Aorta (tissue), 5 donors: ENCODE measurements at regions not wholly inside any gene's neighbourhood (a gene's known extent, or its start where the extent isn't known, plus 50 kb on each side); places are given as distances from the start of the nearest gene placed in this dataset.

Experiments
- ATAC-seq: fragments of 200-7000 bp; cut with Tn5 transposase; one replicate; pipeline ENCODE4 v1.9.1; 2022; ENCODE audit warnings: moderate library complexity; ENCODE audit not compliant: low FRiP score
- DNase-seq, 2 donors: peaks; one replicate each; pipeline ENCODE4 v3.0.0-alpha.2; 2020
- H3K27ac ChIP-seq, 2 donors: one replicate each; pipeline ENCODE4 v1.5.1; 2013; ENCODE audit warnings: low read length in 2 of 2, mild to moderate bottlenecking in 2 of 2, moderate library complexity in 2 of 2, control low read depth in 1 of 2, inconsistent platforms in 1 of 2, low read depth in 1 of 2
- H3K27me3 ChIP-seq, 2 donors: one replicate each; pipeline ENCODE4 v1.6.1; 2013; ENCODE audit warnings: control low read depth in 1 of 2, low read length in 1 of 2, mild to moderate bottlenecking in 1 of 2, moderate library complexity in 1 of 2; ENCODE audit not compliant: insufficient read depth in 2 of 2, control insufficient read depth in 1 of 2
- H3K36me3 ChIP-seq, 2 donors: one replicate each; pipeline ENCODE4 v1.6.1; 2013; ENCODE audit warnings: control low read depth in 1 of 2, low read length in 1 of 2, mild to moderate bottlenecking in 1 of 2; ENCODE audit not compliant: insufficient read depth in 2 of 2, control insufficient read depth in 1 of 2
- H3K4me1 ChIP-seq, 2 donors: one replicate each; pipeline ENCODE4 v1.6.1; 2013; ENCODE audit warnings: low read length in 2 of 2, control low read depth in 1 of 2, mild to moderate bottlenecking in 1 of 2, moderate library complexity in 1 of 2; ENCODE audit not compliant: insufficient read depth in 2 of 2, control insufficient read depth in 1 of 2
- H3K4me3 ChIP-seq, 2 donors: one replicate each; pipeline ENCODE4 v1.5.1; 2013; ENCODE audit warnings: low read length in 2 of 2, control low read depth in 1 of 2, mild to moderate bottlenecking in 1 of 2
- H3K9me3 ChIP-seq: one replicate; pipeline ENCODE4 v1.6.1; 2013; ENCODE audit warnings: mild to moderate bottlenecking, low read length; ENCODE audit not compliant: control insufficient read depth
- WGBS, 2 donors: extraction: QIAGEN DNeasy Blood & Tissue Kit; methylation state at CpG; one replicate each; pipeline ENCODE4 v1.1.7; 2013; 5-methylcytosine and 5-hydroxymethylcytosine counted together
- intact Hi-C, 2 donors: fragments of 100-400 bp; cut with DNase I; formaldehyde crosslinking; loops; one replicate each; pipeline versions ENCODE4 v1.14.2 to v1.15.0; 2022
- donor health status: healthy with polysubstance abuse.
- donor health status: Bipolar disorder and iron deficiency.
- donor health status: DM: no; HTN: no; CAD: no.
- donor health status: DM: no; HTN: no; CAD: no.
- donor health status: DM: yes; HTN: yes; CAD: no.

DNA sequence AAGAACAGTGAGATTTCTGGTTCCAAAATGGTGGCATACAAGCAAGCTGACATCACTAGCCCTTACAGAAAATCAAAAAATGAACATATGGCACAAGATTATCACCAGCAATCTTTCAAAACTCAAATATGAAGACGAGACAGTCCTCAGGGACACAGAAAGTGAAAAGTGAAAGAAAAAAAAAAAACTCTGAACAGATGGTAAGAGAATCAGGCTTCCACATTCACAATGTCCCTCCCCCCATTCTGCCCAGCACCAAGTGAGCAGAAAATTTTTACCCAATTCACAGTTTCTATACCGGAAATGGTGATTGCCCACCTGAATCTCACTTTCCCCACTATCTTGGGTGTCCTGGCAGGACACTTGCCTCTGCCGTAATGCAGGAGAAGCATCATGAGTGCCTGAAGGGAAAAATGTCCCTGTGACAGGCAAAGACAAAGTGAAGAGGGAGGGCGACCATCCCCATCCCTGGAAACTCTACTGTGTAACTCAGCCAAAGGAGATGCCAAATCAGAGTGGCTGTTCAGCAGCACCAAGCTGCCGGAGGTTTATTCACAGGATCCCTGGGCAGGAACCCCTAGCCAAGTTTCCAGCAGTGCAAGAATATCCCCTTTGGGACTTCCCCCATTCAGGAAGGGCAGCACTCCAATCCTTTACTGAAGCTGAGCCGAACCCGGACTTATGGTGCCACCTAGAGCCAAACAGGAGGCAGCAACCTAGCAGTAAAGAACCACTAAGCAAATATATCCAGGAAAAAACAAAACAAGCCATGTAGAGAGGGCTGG is 312.2 kb downstream of the LRATD1 start:
- no peak for ATAC-seq
- Histone ChIP-seq H3K36me3 (no peaks in the 10 kb centered on the region), H3K27me3 (no peaks in the 10 kb centered on the region), H3K27ac (no peak overlapping the region), H3K9me3 (no peaks in the 10 kb centered on the region), H3K4me3 (no peak overlapping the region), H3K4me1 (no peaks in the 10 kb centered on the region)
- 48 to 61% methylated on average over 7 of the region's 7 CpGs for WGBS, 2 donors
- intact Hi-C loops = no loop called here
- DNase-seq = no peak

DNA sequence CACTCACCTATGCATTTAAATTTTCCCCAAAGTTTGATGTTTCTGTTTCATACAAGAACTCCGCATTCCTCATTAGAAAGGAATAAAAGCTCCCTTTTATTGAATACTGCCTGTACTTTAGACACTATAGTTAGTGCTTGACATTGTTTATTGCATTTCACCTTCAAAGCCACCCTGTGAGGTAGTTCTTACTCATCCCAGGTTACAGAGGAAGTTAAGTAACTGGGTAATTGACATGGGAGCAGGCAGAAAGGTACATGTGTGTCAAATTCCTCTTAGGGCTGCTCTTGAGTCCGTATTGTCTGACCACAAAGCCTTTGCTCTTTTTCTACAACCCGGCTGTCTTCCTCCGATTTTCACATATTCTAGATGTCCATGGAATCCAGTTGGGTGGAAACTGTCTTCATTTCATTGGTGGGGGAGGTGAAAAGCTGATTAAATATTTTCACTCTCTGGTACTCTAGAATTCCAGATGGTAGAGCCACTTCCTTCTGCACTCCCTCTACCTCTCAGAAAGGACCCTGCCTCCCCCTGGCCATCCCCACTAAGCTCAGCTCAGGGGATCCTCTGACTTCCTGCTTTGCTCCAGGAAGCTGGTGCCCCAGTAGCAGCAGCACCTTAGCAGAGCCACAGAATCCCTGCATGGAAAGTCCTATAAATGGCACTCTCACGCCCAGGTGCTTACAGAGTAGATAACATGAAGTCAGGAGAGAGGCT is 319.2 kb downstream of the LRATD1 start:
- Histone ChIP-seq H3K27me3 (no peaks in the 10 kb centered on the region), H3K4me1 (no peaks in the 10 kb centered on the region), H3K36me3 (no peaks in the 10 kb centered on the region), H3K4me3 (no peak overlapping the region), H3K27ac (no peak overlapping the region), H3K9me3 (no peaks in the 10 kb centered on the region)
- DNase-seq = no peak
- 85 to 90% methylated on average over 5 of the region's 5 CpGs for WGBS, 2 donors
- ATAC-seq = no peak
- intact Hi-C loops = no loop called here

DNA sequence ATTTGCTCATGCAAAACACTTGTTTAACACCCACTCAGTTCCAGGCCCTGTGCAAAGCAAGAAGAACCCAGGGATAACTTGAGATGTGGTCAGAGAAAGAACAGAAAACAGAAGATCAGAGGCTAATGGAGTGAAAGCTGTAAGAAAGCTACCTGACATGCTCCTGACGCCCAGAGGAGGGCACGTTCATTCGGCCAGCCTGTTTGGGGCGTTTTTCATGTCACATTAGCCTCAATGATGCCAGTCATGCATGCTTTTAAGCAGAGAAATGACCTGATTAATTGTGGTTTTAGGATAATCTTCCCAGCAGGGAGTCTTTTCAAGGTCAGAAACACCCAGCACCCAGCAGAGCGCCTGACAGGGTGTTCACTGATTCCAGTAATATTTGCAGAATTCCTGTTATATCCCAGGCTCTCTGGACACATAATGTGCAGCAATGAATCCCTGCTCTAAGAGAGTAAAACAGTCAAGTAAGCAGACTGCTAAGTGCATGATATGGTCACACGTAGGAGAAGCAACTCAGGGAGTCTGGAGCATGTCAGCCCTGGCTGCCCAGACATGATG is 320.0 kb downstream of the LRATD1 start:
- Histone ChIP-seq H3K36me3 (no peaks in the 10 kb centered on the region), H3K27me3 (no peaks in the 10 kb centered on the region), H3K9me3 (no peaks in the 10 kb centered on the region), H3K4me1 (no peaks in the 10 kb centered on the region), H3K27ac (no peak overlapping the region), H3K4me3 (no peak overlapping the region)
- intact Hi-C loops = no loop called here
- 66 to 70% methylated on average over 6 of the region's 6 CpGs for WGBS, 2 donors
- DNase-seq (no peak), ATAC-seq (no peak)

DNA sequence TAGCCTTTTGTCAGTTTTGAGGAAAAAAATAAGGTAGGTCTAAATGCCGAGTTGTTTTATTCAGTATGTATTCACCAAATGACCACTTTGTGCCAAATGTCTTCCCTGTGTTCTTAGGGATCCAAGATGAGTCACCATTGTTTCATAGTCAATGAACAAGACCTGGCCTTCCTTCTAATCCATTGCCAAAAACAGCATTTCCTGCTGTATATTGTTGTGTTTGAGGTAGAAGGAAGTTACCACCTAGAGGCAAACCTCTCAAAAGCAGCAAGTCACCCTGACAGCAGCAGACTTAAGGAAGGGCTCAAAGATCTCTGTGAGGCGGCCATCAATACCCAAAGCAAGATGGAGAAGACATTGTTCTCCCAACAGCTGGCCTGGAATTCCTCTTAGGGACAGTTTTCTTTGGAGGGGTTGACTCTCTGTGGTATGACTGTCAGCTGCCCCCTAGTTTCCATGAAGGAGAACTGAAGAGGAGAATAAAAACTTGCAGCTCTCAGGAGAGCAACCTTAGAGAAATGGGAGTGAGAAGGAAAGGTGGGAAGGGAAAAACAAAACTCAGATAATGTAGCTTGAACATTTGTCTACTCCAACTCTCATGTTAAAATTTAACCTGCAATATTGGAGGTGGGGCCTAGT is 328.3 kb downstream of the LRATD1 start:
- H3K27me3 ChIP-seq = no peaks in the 10 kb centered on the region
- WGBS, 2 donors = 88 to 92% methylated on average over 2 of the region's 2 CpGs
- intact Hi-C loops = no loop called here
- no peaks in the 10 kb centered on the region for H3K9me3 ChIP-seq
- no peak overlapping the region for H3K27ac ChIP-seq
- no peaks in the 10 kb centered on the region for H3K36me3 ChIP-seq
- H3K4me3 ChIP-seq = no peak overlapping the region
- H3K4me1 ChIP-seq = no peaks in the 10 kb centered on the region
- ATAC-seq = peak; percentile 26
- DNase-seq = no peak

DNA sequence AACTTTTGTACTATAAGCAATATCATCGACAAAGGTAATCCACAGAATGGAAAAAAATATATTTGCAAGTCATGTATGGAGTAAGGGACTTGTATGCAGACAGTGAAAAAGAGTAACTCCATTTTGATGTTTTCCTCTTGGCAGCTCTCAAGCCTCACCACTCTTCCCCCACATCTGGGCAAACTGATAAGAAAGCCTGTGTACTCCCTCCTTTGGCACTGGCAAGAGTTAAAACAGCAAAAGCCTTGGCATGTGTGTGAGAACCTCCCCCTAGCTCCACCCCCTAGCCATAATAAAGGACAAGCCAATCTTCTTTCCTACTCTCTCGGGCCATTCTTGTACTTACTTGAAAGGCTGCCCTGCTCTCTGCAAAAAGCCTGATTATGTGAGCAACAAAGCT is 335.2 kb downstream of the LRATD1 start:
- intact Hi-C loops = no loop called here
- Histone ChIP-seq H3K36me3 (no peaks in the 10 kb centered on the region), H3K9me3 (no peaks in the 10 kb centered on the region), H3K27me3 (no peaks in the 10 kb centered on the region), H3K27ac (no peak overlapping the region), H3K4me3 (no peak overlapping the region), H3K4me1 (no peaks in the 10 kb centered on the region)
- 24 to 28% methylated on average over 2 of the region's 2 CpGs for WGBS, 2 donors
- no peak for ATAC-seq
- DNase-seq = no peak

DNA sequence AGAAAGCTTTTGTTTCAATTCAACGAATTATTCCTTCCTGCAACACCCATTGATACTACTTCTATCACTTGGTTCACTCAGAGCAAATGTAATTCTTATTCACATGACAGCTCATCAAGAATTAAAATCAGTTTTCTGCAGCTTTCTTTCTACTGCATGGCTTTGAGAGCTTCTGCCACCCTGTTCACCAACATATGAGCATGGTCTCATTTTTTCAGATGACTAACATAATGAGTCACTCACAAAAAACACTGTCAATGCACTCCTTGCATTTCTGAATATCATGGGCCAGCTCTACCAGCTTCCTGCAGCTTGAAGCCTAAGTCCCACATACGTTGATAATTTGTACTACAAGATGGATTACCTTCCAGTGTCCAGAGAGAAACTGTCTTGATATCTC is 342.9 kb downstream of the LRATD1 start:
- 66 to 72% methylated on average over 2 of the region's 2 CpGs for WGBS, 2 donors
- no peak for DNase-seq

DNA sequence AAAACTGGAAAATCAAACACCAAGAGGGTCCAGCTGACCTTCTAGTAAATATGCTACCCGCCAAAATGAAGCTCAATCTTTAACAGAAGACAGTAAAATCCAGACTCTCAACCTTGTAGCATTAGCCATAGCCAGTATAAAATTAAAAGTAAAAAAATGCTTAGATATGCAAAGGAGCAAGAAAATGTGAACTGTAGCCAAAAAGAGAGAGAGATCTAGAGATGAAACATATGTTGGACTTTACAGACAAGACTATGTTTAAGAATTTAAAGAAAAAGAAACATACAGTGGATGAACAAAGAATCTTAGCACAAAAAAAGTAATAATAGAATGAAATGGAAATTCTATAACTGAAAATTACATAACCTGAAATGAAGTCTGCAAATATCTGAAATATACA is 344.5 kb downstream of the LRATD1 start:
- no peaks in the 10 kb centered on the region for H3K4me1 ChIP-seq
- no peaks in the 10 kb centered on the region for H3K36me3 ChIP-seq
- DNase-seq = no peak
- H3K9me3 ChIP-seq = no peaks in the 10 kb centered on the region
- no peaks in the 10 kb centered on the region for H3K27me3 ChIP-seq
- intact Hi-C loops = no loop called here
- 75 to 80% methylated on average over 1 of the region's 1 CpG for WGBS, 2 donors
- ATAC-seq = no peak
- H3K27ac ChIP-seq = no peak overlapping the region
- no peak overlapping the region for H3K4me3 ChIP-seq

More for the DNA sequence above, 342.9 kb downstream of the LRATD1 start:
- intact Hi-C loops = no loop called here
- Histone ChIP-seq H3K4me1 (no peaks in the 10 kb centered on the region), H3K36me3 (no peaks in the 10 kb centered on the region), H3K27me3 (no peaks in the 10 kb centered on the region), H3K9me3 (no peaks in the 10 kb centered on the region), H3K4me3 (no peak overlapping the region), H3K27ac (no peak overlapping the region)
- ATAC-seq = no peak

DNA sequence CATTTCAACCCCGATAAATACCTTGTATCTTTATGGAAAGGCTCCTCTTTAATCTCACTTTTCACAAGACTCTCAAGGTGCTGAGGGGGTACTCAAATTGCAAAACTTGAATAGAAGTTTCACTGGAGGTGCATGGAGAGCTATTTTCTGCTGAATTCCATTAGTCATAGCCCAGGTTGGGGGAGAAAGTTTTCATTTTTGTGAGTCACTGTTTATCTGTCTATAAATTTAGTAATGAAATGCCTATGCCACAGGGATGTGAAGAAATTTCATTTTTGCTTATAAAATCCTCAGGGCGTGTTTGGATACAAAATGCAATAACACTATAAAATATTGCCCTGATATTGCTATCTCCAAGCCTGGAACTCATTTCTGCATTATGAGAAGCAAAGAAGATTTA is 346.3 kb downstream of the LRATD1 start:
- H3K4me1 ChIP-seq = no peaks in the 10 kb centered on the region
- H3K36me3 ChIP-seq = no peaks in the 10 kb centered on the region
- WGBS, 2 donors = 77 to 84% methylated on average over 2 of the region's 2 CpGs
- no peaks in the 10 kb centered on the region for H3K9me3 ChIP-seq
- H3K27ac ChIP-seq = no peak overlapping the region
- DNase-seq (no peak), ATAC-seq (no peak)
- H3K4me3 ChIP-seq = no peak overlapping the region
- intact Hi-C loops = no loop called here
- H3K27me3 ChIP-seq = no peaks in the 10 kb centered on the region
